ENCODE measurements at regions not wholly inside any gene's neighbourhood (a gene's known extent, or its start where the extent isn't known, plus 50 kb on each side); places are given as distances from the start of the nearest gene placed in this dataset.

GRCh38 chr10:32144817-32145688, 88.8 kb upstream of the KIF5B start (continued):
- TF ChIP-seq ZNF532 (CRISPR knock-in tag; IDR thresholded peaks at IDR 0.05; ENCODE audit: borderline replicate concordance): no peak
- TF ChIP-seq, protein P1, sequence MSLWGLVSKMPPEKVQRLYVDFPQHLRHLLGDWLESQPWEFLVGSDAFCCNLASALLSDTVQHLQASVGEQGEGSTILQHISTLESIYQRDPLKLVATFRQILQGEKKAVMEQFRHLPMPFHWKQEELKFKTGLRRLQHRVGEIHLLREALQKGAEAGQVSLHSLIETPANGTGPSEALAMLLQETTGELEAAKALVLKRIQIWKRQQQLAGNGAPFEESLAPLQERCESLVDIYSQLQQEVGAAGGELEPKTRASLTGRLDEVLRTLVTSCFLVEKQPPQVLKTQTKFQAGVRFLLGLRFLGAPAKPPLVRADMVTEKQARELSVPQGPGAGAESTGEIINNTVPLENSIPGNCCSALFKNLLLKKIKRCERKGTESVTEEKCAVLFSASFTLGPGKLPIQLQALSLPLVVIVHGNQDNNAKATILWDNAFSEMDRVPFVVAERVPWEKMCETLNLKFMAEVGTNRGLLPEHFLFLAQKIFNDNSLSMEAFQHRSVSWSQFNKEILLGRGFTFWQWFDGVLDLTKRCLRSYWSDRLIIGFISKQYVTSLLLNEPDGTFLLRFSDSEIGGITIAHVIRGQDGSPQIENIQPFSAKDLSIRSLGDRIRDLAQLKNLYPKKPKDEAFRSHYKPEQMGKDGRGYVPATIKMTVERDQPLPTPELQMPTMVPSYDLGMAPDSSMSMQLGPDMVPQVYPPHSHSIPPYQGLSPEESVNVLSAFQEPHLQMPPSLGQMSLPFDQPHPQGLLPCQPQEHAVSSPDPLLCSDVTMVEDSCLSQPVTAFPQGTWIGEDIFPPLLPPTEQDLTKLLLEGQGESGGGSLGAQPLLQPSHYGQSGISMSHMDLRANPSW (CRISPR knock-in tag; conservative IDR thresholded peaks at IDR 0.05; ENCODE audit: low read depth): no peak
- TF ChIP-seq SOX15 (CRISPR knock-in tag; IDR thresholded peaks at IDR 0.05): no peak
- no peak for TF ChIP-seq IRF2 (CRISPR knock-in tag; IDR thresholded peaks at IDR 0.05; ENCODE audit: borderline replicate concordance, low read depth)

- no peak overlapping the region for H3K27ac Mint-ChIP-seq
- H3K27me3 Mint-ChIP-seq (ENCODE audit: low read depth): no peaks in the 10 kb centered on the region
These were observed 87.2 kb upstream of the KIF5B start for GRCh38 chr10:32143302-32143847.

More at GRCh38 chr10:32143302-32143847, 87.2 kb upstream of the KIF5B start:
- Mint-ChIP-seq H3K36me3 (no peaks in the 10 kb centered on the region), H3K4me3 (no peak overlapping the region), H3K4me1 (peaks cover 17% of the 10 kb centered on the region), H3K9me3 (peaks cover 8% of the 10 kb centered on the region)
- DNase-seq (ENCODE audit: low spot score): no peak
- POLR2A ChIA-PET: no interaction called here
- TF ChIP-seq ZNF396 (CRISPR knock-in tag; IDR thresholded peaks at IDR 0.05; ENCODE audit: borderline replicate concordance): no peak
- TF ChIP-seq, protein P2, sequence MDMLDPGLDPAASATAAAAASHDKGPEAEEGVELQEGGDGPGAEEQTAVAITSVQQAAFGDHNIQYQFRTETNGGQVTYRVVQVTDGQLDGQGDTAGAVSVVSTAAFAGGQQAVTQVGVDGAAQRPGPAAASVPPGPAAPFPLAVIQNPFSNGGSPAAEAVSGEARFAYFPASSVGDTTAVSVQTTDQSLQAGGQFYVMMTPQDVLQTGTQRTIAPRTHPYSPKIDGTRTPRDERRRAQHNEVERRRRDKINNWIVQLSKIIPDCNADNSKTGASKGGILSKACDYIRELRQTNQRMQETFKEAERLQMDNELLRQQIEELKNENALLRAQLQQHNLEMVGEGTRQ (CRISPR knock-in tag; IDR thresholded peaks at IDR 0.05): no peak
- no peak for TF ChIP-seq ZNF317 (CRISPR knock-in tag; IDR thresholded peaks at IDR 0.05; ENCODE audit: borderline replicate concordance, low read depth)
- no peak for TF ChIP-seq ZBTB21 (CRISPR knock-in tag; IDR thresholded peaks at IDR 0.05; ENCODE audit: borderline replicate concordance)
- TF ChIP-seq OVOL2 (CRISPR knock-in tag; IDR thresholded peaks at IDR 0.05; ENCODE audit: borderline replicate concordance): no peak
- no peak for TF ChIP-seq FOXK1 (CRISPR knock-in tag; IDR thresholded peaks at IDR 0.05)
- TF ChIP-seq ZNF121 (CRISPR knock-in tag; IDR thresholded peaks at IDR 0.05): no peak
- no peak for TF ChIP-seq E2F1 (CRISPR knock-in tag; IDR thresholded peaks at IDR 0.05)
- no peak for TF ChIP-seq JUN (CRISPR knock-in tag; IDR thresholded peaks at IDR 0.05)
- TF ChIP-seq, protein P3, sequence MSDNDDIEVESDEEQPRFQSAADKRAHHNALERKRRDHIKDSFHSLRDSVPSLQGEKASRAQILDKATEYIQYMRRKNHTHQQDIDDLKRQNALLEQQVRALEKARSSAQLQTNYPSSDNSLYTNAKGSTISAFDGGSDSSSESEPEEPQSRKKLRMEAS (CRISPR knock-in tag; IDR thresholded peaks at IDR 0.05): no peak
- TF ChIP-seq ZNF671 (CRISPR knock-in tag; IDR thresholded peaks at IDR 0.05): no peak
- TF ChIP-seq, protein P1 (CRISPR knock-in tag; conservative IDR thresholded peaks at IDR 0.05; ENCODE audit: low read depth): no peak
- TF ChIP-seq E2F4 (CRISPR knock-in tag; IDR thresholded peaks at IDR 0.05; ENCODE audit: borderline replicate concordance, low read depth): no peak
- no peak for TF ChIP-seq NR2C2 (CRISPR knock-in tag; IDR thresholded peaks at IDR 0.05)
- no peak for TF ChIP-seq ESRRA (CRISPR knock-in tag; IDR thresholded peaks at IDR 0.05; ENCODE audit: borderline replicate concordance)
- TF ChIP-seq EMX1 (CRISPR knock-in tag; IDR thresholded peaks at IDR 0.05): no peak
- no peak for TF ChIP-seq NFATC4 (CRISPR knock-in tag; IDR thresholded peaks at IDR 0.05)
- TF ChIP-seq SOX15 (CRISPR knock-in tag; IDR thresholded peaks at IDR 0.05): no peak
- no peak for TF ChIP-seq JAZF1 (CRISPR knock-in tag; IDR thresholded peaks at IDR 0.05)
- no peak for TF ChIP-seq CREB1 (CRISPR knock-in tag; IDR thresholded peaks at IDR 0.05)
- CTCF ChIA-PET: no interaction called here
- no peak for ATAC-seq

Data from WTC11 (cell line).